Liver (tissue), 8 donors: ENCODE measurements at regions not wholly inside any gene's neighbourhood (a gene's known extent, or its start where the extent isn't known, plus 50 kb on each side); places are given as distances from the start of the nearest gene placed in this dataset.

Source experiments
- DNase-seq: peaks from one replicate; pipeline ENCODE4 v3.0.0-alpha.2; 2017; ENCODE audit warnings: low spot score
- H3K27ac ChIP-seq, 2 donors: one replicate each; pipeline ENCODE4 v1.7.0; 2013; ENCODE audit warnings: inconsistent platforms in 2 of 2, low read length in 2 of 2, control low read depth in 1 of 2, low read depth in 1 of 2, mild to moderate bottlenecking in 1 of 2
- H3K27me3 ChIP-seq, 4 donors: one replicate each; pipeline versions ENCODE4 v1.6.1 to v1.7.0; 2013; ENCODE audit warnings: low read length in 3 of 4, inconsistent platforms in 1 of 4, mild to moderate bottlenecking in 1 of 4, moderate library complexity in 1 of 4; ENCODE audit not compliant: control insufficient read depth in 4 of 4, insufficient read depth in 4 of 4
- H3K36me3 ChIP-seq, 4 donors: one replicate each; pipeline versions ENCODE4 v1.6.1 to v1.7.0; 2013; ENCODE audit warnings: low read length in 3 of 4, mild to moderate bottlenecking in 3 of 4, low read depth in 1 of 4, moderate library complexity in 1 of 4; ENCODE audit not compliant: control insufficient read depth in 4 of 4, insufficient read depth in 3 of 4
- H3K4me1 ChIP-seq, 4 donors: one replicate each; pipeline versions ENCODE4 v1.6.1 to v1.7.0; 2013; ENCODE audit warnings: low read length in 3 of 4, mild to moderate bottlenecking in 3 of 4, moderate library complexity in 1 of 4; ENCODE audit not compliant: control insufficient read depth in 4 of 4, insufficient read depth in 4 of 4
- H3K4me3 ChIP-seq, 3 donors: one replicate each; pipeline versions ENCODE4 v1.6.1 to v1.7.0; 2013; ENCODE audit warnings: low read length in 3 of 3, control low read depth in 1 of 3, low read depth in 1 of 3, mild to moderate bottlenecking in 1 of 3
- H3K9ac ChIP-seq, 2 donors: one replicate each; pipeline ENCODE4 v1.7.0; 2013; ENCODE audit warnings: low read length in 2 of 2, mild to moderate bottlenecking in 2 of 2, moderate library complexity in 2 of 2, control low read depth in 1 of 2, low read depth in 1 of 2
- H3K9me3 ChIP-seq, 4 donors: one replicate each; pipeline versions ENCODE4 v1.6.1 to v1.7.0; 2013; ENCODE audit warnings: low read length in 3 of 4; ENCODE audit not compliant: control insufficient read depth in 4 of 4
- ATF3 ChIP-seq: IDR thresholded peaks from 2 replicates; pipeline ENCODE4 v1.6.1; 2016; ENCODE audit warnings: antibody characterized with exemption
- EGR1 ChIP-seq, 2 donors: IDR thresholded peaks; 2 replicates each; pipeline ENCODE4 v1.6.1; 2016 to 2018; ENCODE audit warnings: antibody characterized with exemption in 2 of 2, low read depth in 2 of 2
- FOXA1 ChIP-seq: IDR thresholded peaks from 2 replicates; pipeline ENCODE4 v1.6.1; 2016; ENCODE audit warnings: antibody characterized with exemption
- FOXA2 ChIP-seq: IDR thresholded peaks from 2 replicates; pipeline ENCODE4 v1.6.1; 2016; ENCODE audit warnings: antibody characterized with exemption
- GABPA ChIP-seq, 2 donors: IDR thresholded peaks in 1 of 2; conservative IDR thresholded peaks in 1 of 2; 2 replicates each; pipeline ENCODE4 v1.6.1; 2016; ENCODE audit warnings: antibody characterized with exemption in 2 of 2, mild to moderate bottlenecking in 1 of 2, moderate library complexity in 1 of 2
- HNF4A ChIP-seq, 2 donors: conservative IDR thresholded peaks; 2 replicates each; pipeline ENCODE4 v1.6.1; 2016; ENCODE audit warnings: antibody characterized with exemption in 2 of 2, mild to moderate bottlenecking in 2 of 2
- HNF4G ChIP-seq: IDR thresholded peaks from 2 replicates; pipeline ENCODE4 v1.6.1; 2016; ENCODE audit warnings: antibody characterized with exemption
- JUND ChIP-seq, 2 donors: IDR thresholded peaks; 2 replicates each; pipeline ENCODE4 v1.6.1; 2016; ENCODE audit warnings: antibody characterized with exemption in 2 of 2
- NR2F2 ChIP-seq: IDR thresholded peaks from 2 replicates; pipeline ENCODE4 v1.6.1; 2016; ENCODE audit warnings: antibody characterized with exemption
- RAD21 ChIP-seq, 2 donors: IDR thresholded peaks; 2 replicates each; pipeline ENCODE4 v1.6.1; 2016; ENCODE audit warnings: antibody characterized with exemption in 2 of 2, mild to moderate bottlenecking in 2 of 2
- RXRA ChIP-seq, 2 donors: IDR thresholded peaks; 2 replicates each; pipeline ENCODE4 v1.6.1; 2017 to 2018; ENCODE audit warnings: antibody characterized with exemption in 2 of 2, mild to moderate bottlenecking in 1 of 2
- SP1 ChIP-seq: IDR thresholded peaks from 2 replicates; pipeline ENCODE4 v1.6.1; 2018; ENCODE audit warnings: antibody characterized with exemption, mild to moderate bottlenecking
- TAF1 ChIP-seq: conservative IDR thresholded peaks from 2 replicates; pipeline ENCODE4 v1.6.1; 2016; ENCODE audit warnings: antibody characterized with exemption, mild to moderate bottlenecking
- ZBTB33 ChIP-seq: IDR thresholded peaks from 2 replicates; pipeline ENCODE4 v1.6.1; 2016; ENCODE audit warnings: antibody characterized with exemption
- WGBS: extraction: QIAGEN DNeasy Blood & Tissue Kit; methylation state at CpG from one replicate; pipeline ENCODE4 v1.1.7; 2013; 5-methylcytosine and 5-hydroxymethylcytosine counted together
- TF ChIP-seq, protein P1 (sequence below): IDR thresholded peaks from 2 replicates; pipeline ENCODE4 v1.6.1; 2016; ENCODE audit warnings: antibody characterized with exemption
- TF ChIP-seq, protein P2 (sequence below): fragments of 150-350 bp; IDR thresholded peaks from 2 replicates; pipeline ENCODE4 v1.5.1; 2017; ENCODE audit warnings: improper control_type of control experiment, low read depth, low read length; ENCODE audit not compliant: missing input control
- TF ChIP-seq, protein P3 (sequence below): IDR thresholded peaks from 2 replicates; pipeline ENCODE4 v1.6.1; 2016; ENCODE audit warnings: antibody characterized with exemption, mild to moderate bottlenecking
- donor health status: healthy.
- donor health status: healthy.
- donor health status: healthy.
- donor health status: healthy.
- donor health status: healthy.

DNA sequence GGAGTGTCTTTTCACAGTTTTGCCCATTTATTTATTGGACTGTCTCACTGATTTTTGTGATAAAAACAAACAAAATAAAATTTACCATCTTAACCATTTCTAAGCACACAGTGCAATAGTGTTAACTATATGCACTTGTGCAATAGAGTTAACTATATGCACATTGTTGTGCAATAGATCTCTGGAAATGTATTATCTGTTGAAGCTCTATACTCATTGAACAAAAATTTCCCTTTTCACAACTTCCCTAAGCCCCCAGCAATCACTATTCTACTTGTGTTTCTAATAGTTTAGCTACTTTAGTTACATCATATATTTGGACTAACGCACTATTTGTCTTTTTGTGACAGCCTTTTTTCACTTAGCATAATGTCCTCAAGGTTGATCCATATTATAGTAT is 59.7 kb upstream of the BEX4 start:
- Histone ChIP-seq H3K27ac (no peak overlapping the region), H3K27me3 (no peaks in the 10 kb centered on the region), H3K4me1 (peaks cover 0 to 4% (median 0%) of the 10 kb centered on the region in 4 donors), H3K36me3 (no peaks in the 10 kb centered on the region), H3K4me3 (no peak overlapping the region), H3K9me3 (no peaks in the 10 kb centered on the region), H3K9ac (no peak overlapping the region)
- TF ChIP-seq HNF4A (conservative IDR thresholded peaks at IDR 0.05) (no peak), FOXA2 (no peak), RXRA (IDR thresholded peaks at IDR 0.05) (no peak), SP1 (no peak), HNF4G (no peak), ATF3 (no peak), GABPA (IDR thresholded peaks at IDR 0.05 in 1 of 2, conservative IDR thresholded peaks at IDR 0.05 in 1 of 2) (no peak), NR2F2 (no peak), FOXA1 (no peak), JUND (IDR thresholded peaks at IDR 0.05) (no peak)
- TF ChIP-seq, protein P1, sequence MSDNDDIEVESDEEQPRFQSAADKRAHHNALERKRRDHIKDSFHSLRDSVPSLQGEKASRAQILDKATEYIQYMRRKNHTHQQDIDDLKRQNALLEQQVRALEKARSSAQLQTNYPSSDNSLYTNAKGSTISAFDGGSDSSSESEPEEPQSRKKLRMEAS, result no peak
- TF ChIP-seq, protein P2, sequence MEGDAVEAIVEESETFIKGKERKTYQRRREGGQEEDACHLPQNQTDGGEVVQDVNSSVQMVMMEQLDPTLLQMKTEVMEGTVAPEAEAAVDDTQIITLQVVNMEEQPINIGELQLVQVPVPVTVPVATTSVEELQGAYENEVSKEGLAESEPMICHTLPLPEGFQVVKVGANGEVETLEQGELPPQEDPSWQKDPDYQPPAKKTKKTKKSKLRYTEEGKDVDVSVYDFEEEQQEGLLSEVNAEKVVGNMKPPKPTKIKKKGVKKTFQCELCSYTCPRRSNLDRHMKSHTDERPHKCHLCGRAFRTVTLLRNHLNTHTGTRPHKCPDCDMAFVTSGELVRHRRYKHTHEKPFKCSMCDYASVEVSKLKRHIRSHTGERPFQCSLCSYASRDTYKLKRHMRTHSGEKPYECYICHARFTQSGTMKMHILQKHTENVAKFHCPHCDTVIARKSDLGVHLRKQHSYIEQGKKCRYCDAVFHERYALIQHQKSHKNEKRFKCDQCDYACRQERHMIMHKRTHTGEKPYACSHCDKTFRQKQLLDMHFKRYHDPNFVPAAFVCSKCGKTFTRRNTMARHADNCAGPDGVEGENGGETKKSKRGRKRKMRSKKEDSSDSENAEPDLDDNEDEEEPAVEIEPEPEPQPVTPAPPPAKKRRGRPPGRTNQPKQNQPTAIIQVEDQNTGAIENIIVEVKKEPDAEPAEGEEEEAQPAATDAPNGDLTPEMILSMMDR, result no peak
- TF ChIP-seq, protein P3, sequence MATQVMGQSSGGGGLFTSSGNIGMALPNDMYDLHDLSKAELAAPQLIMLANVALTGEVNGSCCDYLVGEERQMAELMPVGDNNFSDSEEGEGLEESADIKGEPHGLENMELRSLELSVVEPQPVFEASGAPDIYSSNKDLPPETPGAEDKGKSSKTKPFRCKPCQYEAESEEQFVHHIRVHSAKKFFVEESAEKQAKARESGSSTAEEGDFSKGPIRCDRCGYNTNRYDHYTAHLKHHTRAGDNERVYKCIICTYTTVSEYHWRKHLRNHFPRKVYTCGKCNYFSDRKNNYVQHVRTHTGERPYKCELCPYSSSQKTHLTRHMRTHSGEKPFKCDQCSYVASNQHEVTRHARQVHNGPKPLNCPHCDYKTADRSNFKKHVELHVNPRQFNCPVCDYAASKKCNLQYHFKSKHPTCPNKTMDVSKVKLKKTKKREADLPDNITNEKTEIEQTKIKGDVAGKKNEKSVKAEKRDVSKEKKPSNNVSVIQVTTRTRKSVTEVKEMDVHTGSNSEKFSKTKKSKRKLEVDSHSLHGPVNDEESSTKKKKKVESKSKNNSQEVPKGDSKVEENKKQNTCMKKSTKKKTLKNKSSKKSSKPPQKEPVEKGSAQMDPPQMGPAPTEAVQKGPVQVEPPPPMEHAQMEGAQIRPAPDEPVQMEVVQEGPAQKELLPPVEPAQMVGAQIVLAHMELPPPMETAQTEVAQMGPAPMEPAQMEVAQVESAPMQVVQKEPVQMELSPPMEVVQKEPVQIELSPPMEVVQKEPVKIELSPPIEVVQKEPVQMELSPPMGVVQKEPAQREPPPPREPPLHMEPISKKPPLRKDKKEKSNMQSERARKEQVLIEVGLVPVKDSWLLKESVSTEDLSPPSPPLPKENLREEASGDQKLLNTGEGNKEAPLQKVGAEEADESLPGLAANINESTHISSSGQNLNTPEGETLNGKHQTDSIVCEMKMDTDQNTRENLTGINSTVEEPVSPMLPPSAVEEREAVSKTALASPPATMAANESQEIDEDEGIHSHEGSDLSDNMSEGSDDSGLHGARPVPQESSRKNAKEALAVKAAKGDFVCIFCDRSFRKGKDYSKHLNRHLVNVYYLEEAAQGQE, result no peak
- no peak for DNase-seq
- WGBS, result 90% methylated on average over 1 of the region's 1 CpG

DNA sequence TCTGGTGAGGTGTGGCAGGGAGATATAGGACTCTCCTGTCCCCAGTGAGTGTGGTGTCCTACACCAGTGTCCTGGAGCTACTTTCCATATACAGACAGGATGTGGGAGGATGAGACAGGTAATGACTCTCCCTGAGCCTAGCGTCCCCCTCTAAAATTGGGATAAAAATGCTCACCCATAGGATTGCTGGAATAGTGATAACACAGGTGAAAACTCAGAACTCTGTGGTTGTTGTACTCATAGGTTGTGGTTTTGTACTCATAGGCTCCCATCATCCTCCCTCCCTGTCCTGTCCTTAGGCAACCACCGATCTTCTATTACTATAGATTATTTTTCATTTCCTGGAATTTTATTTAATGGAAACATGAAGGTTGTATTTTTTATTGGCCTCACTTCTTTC is 60.7 kb upstream of the NXF3 start:
- Histone ChIP-seq H3K4me3 (no peak overlapping the region), H3K27ac (no peak overlapping the region), H3K27me3 (no peaks in the 10 kb centered on the region), H3K4me1 (peaks cover 0 to 6% (median 3%) of the 10 kb centered on the region in 4 donors), H3K9me3 (no peaks in the 10 kb centered on the region), H3K36me3 (no peaks in the 10 kb centered on the region), H3K9ac (no peak overlapping the region)
- no peak for DNase-seq
- 94% methylated on average over 2 of the region's 2 CpGs for WGBS
- TF ChIP-seq NR2F2 (no peak), GABPA (IDR thresholded peaks at IDR 0.05 in 1 of 2, conservative IDR thresholded peaks at IDR 0.05 in 1 of 2) (no peak), FOXA2 (no peak), FOXA1 (no peak), SP1 (no peak), HNF4G (no peak), TAF1 (no peak), HNF4A (conservative IDR thresholded peaks at IDR 0.05) (no peak), RXRA (IDR thresholded peaks at IDR 0.05) (no peak), ATF3 (no peak), RAD21 (IDR thresholded peaks at IDR 0.05) (no peak), ZBTB33 (no peak), EGR1 (IDR thresholded peaks at IDR 0.05; ENCODE audit: low read depth in 2 of 2) (no peak), JUND (IDR thresholded peaks at IDR 0.05) (no peak)
- TF ChIP-seq, protein P1, result no peak
- TF ChIP-seq, protein P3, result no peak
